ENCODE measurements at regions not wholly inside any gene's neighbourhood (a gene's known extent, or its start where the extent isn't known, plus 50 kb on each side); places are given as distances from the start of the nearest gene placed in this dataset.

DNA sequence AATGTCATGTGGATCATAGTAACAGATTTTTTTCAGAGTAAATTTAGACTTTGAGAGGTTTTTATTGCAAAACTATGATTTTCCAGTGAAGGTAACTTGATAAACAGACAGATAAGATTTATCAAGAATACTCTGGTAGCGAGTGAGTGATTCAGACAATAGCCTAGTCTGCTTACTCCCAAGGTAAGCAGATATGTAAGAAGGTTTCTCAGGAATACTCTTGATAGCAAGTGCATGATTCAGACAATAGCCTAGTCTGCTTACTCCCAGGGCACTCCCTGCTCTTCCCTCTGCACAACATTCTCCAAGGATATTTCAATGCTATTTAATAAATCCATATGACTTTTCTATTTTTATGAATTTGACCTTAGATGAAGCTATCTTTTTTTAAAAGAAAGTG lies 1881.5 kb downstream of the EFNA5 start:
- no peak for TF ChIP-seq USF1 (IDR thresholded peaks at IDR 0.05; ENCODE audit: borderline replicate concordance, low read depth)
- TF ChIP-seq, protein P1, sequence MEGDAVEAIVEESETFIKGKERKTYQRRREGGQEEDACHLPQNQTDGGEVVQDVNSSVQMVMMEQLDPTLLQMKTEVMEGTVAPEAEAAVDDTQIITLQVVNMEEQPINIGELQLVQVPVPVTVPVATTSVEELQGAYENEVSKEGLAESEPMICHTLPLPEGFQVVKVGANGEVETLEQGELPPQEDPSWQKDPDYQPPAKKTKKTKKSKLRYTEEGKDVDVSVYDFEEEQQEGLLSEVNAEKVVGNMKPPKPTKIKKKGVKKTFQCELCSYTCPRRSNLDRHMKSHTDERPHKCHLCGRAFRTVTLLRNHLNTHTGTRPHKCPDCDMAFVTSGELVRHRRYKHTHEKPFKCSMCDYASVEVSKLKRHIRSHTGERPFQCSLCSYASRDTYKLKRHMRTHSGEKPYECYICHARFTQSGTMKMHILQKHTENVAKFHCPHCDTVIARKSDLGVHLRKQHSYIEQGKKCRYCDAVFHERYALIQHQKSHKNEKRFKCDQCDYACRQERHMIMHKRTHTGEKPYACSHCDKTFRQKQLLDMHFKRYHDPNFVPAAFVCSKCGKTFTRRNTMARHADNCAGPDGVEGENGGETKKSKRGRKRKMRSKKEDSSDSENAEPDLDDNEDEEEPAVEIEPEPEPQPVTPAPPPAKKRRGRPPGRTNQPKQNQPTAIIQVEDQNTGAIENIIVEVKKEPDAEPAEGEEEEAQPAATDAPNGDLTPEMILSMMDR (IDR thresholded peaks at IDR 0.05) = no peak
- TF ChIP-seq, protein P2, sequence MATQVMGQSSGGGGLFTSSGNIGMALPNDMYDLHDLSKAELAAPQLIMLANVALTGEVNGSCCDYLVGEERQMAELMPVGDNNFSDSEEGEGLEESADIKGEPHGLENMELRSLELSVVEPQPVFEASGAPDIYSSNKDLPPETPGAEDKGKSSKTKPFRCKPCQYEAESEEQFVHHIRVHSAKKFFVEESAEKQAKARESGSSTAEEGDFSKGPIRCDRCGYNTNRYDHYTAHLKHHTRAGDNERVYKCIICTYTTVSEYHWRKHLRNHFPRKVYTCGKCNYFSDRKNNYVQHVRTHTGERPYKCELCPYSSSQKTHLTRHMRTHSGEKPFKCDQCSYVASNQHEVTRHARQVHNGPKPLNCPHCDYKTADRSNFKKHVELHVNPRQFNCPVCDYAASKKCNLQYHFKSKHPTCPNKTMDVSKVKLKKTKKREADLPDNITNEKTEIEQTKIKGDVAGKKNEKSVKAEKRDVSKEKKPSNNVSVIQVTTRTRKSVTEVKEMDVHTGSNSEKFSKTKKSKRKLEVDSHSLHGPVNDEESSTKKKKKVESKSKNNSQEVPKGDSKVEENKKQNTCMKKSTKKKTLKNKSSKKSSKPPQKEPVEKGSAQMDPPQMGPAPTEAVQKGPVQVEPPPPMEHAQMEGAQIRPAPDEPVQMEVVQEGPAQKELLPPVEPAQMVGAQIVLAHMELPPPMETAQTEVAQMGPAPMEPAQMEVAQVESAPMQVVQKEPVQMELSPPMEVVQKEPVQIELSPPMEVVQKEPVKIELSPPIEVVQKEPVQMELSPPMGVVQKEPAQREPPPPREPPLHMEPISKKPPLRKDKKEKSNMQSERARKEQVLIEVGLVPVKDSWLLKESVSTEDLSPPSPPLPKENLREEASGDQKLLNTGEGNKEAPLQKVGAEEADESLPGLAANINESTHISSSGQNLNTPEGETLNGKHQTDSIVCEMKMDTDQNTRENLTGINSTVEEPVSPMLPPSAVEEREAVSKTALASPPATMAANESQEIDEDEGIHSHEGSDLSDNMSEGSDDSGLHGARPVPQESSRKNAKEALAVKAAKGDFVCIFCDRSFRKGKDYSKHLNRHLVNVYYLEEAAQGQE (IDR thresholded peaks at IDR 0.05; ENCODE audit: low read depth, low read length) = no peak
- TF ChIP-seq POLR2AphosphoS5 (IDR thresholded peaks at IDR 0.05; ENCODE audit: low read depth, low read length) = no peak
- no peak for TF ChIP-seq FOXM1 (IDR thresholded peaks at IDR 0.05; ENCODE audit: low read depth)
- no peak for TF ChIP-seq RFX5 (IDR thresholded peaks at IDR 0.05; ENCODE audit: low read length)
